ENCODE measurements at regions not wholly inside any gene's neighbourhood (a gene's known extent, or its start where the extent isn't known, plus 50 kb on each side); places are given as distances from the start of the nearest gene placed in this dataset.

GRCh38 chr5:5905186-5905585 is 473.2 kb downstream of the MED10 start:
- TF ChIP-seq YY1 (IDR thresholded peaks at IDR 0.05; ENCODE audit: low read depth) (no peak), EP300 (IDR thresholded peaks at IDR 0.05; ENCODE audit: borderline replicate concordance) (no peak), REST (IDR thresholded peaks at IDR 0.05; ENCODE audit: low read depth) (no peak), RAD21 (IDR thresholded peaks at IDR 0.05; ENCODE audit: low read depth) (no peak), MAX (IDR thresholded peaks at IDR 0.05) (no peak), CREB1 (IDR thresholded peaks at IDR 0.05; ENCODE audit: low read depth) (no peak), USF1 (IDR thresholded peaks at IDR 0.05) (no peak), CEBPB (IDR thresholded peaks at IDR 0.05) (no peak)
